Osteoblast (primary cell): ENCODE measurements at regions not wholly inside any gene's neighbourhood (a gene's known extent, or its start where the extent isn't known, plus 50 kb on each side); places are given as distances from the start of the nearest gene placed in this dataset.

ENCODE experiments used
- DNase-seq: peaks from one replicate; pipeline ENCODE4 v3.0.0; 2011; ENCODE audit warnings: low spot score, mixed read lengths; ENCODE audit not compliant: insufficient read length; ENCODE audit errors: missing footprints
- H2AFZ ChIP-seq: 2 replicates; pipeline ENCODE4 v1.6.0; 2011; ENCODE audit warnings: mild to moderate bottlenecking, low read length
- H3K27ac ChIP-seq: 2 replicates; pipeline ENCODE4 v1.5.1; 2011; ENCODE audit warnings: mild to moderate bottlenecking, low read depth, low read length, moderate library complexity
- H3K27me3 ChIP-seq: 2 replicates; pipeline ENCODE4 v1.6.0; 2012; ENCODE audit warnings: mild to moderate bottlenecking, control low read depth, inconsistent platforms, low read length, moderate library complexity; ENCODE audit not compliant: insufficient read depth
- H3K36me3 ChIP-seq: 2 replicates; pipeline ENCODE4 v1.5.1; 2011; ENCODE audit warnings: mild to moderate bottlenecking, low read length, control low read depth, moderate library complexity; ENCODE audit not compliant: insufficient read depth
- H3K4me1 ChIP-seq: 2 replicates; pipeline ENCODE4 v1.5.1; 2011; ENCODE audit warnings: mild to moderate bottlenecking, low read length, control low read depth, moderate library complexity; ENCODE audit not compliant: insufficient read depth
- H3K4me2 ChIP-seq: 2 replicates; pipeline ENCODE4 v1.6.0; 2011; ENCODE audit warnings: mild to moderate bottlenecking, low read length; ENCODE audit not compliant: insufficient read depth
- H3K4me3 ChIP-seq: fragments of 200-600 bp; sonication (generic); 3 replicates; pipeline ENCODE4 v1.5.1; 2012; ENCODE audit warnings: mild to moderate bottlenecking, low read length, inconsistent platforms; ENCODE audit not compliant: insufficient read depth
- H3K79me2 ChIP-seq: 2 replicates; pipeline ENCODE4 v1.6.0; 2012; ENCODE audit warnings: mild to moderate bottlenecking, low read length, control low read depth, inconsistent platforms; ENCODE audit not compliant: insufficient read depth
- H3K9me3 ChIP-seq: 2 replicates; pipeline ENCODE4 v1.5.1; 2011; ENCODE audit warnings: low read depth, low read length, control low read depth
- H4K20me1 ChIP-seq: 2 replicates; pipeline ENCODE4 v1.6.0; 2012; ENCODE audit warnings: mild to moderate bottlenecking, low read length, control low read depth; ENCODE audit not compliant: insufficient read depth
- TF ChIP-seq, protein P1 (sequence below): IDR thresholded peaks from 2 replicates; pipeline ENCODE4 v1.5.1; 2011; ENCODE audit warnings: mild to moderate bottlenecking, low read depth, low read length, moderate library complexity; ENCODE audit errors: extremely low read depth

- H3K4me1 ChIP-seq = no peaks in the 10 kb centered on the region
- H3K27ac ChIP-seq = no peak overlapping the region
- no peak for DNase-seq
- H3K4me2 ChIP-seq = no peak overlapping the region
- no peaks in the 10 kb centered on the region for H3K79me2 ChIP-seq
- no peak overlapping the region for H3K4me3 ChIP-seq
- H2AFZ ChIP-seq = no peak overlapping the region
- peaks cover 33% of the 10 kb centered on the region for H3K27me3 ChIP-seq
- no peaks in the 10 kb centered on the region for H3K36me3 ChIP-seq
- H4K20me1 ChIP-seq = no peaks in the 10 kb centered on the region
- TF ChIP-seq, protein P1, sequence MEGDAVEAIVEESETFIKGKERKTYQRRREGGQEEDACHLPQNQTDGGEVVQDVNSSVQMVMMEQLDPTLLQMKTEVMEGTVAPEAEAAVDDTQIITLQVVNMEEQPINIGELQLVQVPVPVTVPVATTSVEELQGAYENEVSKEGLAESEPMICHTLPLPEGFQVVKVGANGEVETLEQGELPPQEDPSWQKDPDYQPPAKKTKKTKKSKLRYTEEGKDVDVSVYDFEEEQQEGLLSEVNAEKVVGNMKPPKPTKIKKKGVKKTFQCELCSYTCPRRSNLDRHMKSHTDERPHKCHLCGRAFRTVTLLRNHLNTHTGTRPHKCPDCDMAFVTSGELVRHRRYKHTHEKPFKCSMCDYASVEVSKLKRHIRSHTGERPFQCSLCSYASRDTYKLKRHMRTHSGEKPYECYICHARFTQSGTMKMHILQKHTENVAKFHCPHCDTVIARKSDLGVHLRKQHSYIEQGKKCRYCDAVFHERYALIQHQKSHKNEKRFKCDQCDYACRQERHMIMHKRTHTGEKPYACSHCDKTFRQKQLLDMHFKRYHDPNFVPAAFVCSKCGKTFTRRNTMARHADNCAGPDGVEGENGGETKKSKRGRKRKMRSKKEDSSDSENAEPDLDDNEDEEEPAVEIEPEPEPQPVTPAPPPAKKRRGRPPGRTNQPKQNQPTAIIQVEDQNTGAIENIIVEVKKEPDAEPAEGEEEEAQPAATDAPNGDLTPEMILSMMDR = no peak
- H3K9me3 ChIP-seq = no peaks in the 10 kb centered on the region
These were observed 89.3 kb upstream of the SIM2 start for GRCh38 chr21:36609654-36610053.

DNA sequence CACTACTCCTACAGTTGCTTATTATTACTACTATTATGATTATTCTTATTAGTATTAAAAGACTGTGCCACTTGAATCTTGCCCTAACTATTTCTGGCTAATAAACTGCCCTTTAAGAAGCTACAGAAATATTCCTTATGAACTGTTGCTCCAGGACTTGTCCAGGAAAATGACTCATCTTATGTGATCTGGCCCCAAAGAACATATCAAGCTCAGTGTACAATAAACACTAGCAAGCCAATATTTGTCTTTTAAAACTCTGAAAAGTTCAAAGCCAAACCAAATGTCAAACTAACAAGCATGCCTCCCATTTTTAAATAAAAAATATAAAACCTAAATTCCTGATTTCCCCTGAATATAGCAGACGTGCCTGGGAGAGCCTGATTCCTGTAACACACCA, 88.7 kb upstream of the SIM2 start:
- H3K36me3 ChIP-seq = no peaks in the 10 kb centered on the region
- H2AFZ ChIP-seq = no peak overlapping the region
- no peak overlapping the region for H3K4me3 ChIP-seq
- H4K20me1 ChIP-seq = no peaks in the 10 kb centered on the region
- H3K27ac ChIP-seq = no peak overlapping the region
- TF ChIP-seq, protein P1 = no peak
- H3K79me2 ChIP-seq = no peaks in the 10 kb centered on the region
- peak; percentile 77 for DNase-seq
- peaks cover 34% of the 10 kb centered on the region for H3K27me3 ChIP-seq
- H3K4me2 ChIP-seq = no peak overlapping the region
- H3K4me1 ChIP-seq = no peaks in the 10 kb centered on the region
- no peaks in the 10 kb centered on the region for H3K9me3 ChIP-seq

- DNase-seq = no peak
- H3K27ac ChIP-seq = no peak overlapping the region
- H3K9me3 ChIP-seq = no peaks in the 10 kb centered on the region
- TF ChIP-seq, protein P1 = no peak
- no peaks in the 10 kb centered on the region for H4K20me1 ChIP-seq
- H3K4me2 ChIP-seq = no peak overlapping the region
- H3K4me3 ChIP-seq = no peak overlapping the region
- no peaks in the 10 kb centered on the region for H3K4me1 ChIP-seq
- H3K36me3 ChIP-seq = no peaks in the 10 kb centered on the region
- H3K27me3 ChIP-seq = peaks cover 40% of the 10 kb centered on the region
- no peak overlapping the region for H2AFZ ChIP-seq
- H3K79me2 ChIP-seq = no peaks in the 10 kb centered on the region
These were observed 88.0 kb upstream of the SIM2 start for GRCh38 chr21:36610935-36611334.

GRCh38 chr21:36611379-36611778, 87.5 kb upstream of the SIM2 start:
- Histone ChIP-seq H4K20me1 (no peaks in the 10 kb centered on the region), H3K9me3 (no peaks in the 10 kb centered on the region), H3K79me2 (no peaks in the 10 kb centered on the region), H2AFZ (no peak overlapping the region), H3K4me3 (no peak overlapping the region), H3K4me1 (no peaks in the 10 kb centered on the region), H3K36me3 (no peaks in the 10 kb centered on the region), H3K4me2 (no peak overlapping the region), H3K27ac (no peak overlapping the region), H3K27me3 (peaks cover 41% of the 10 kb centered on the region)
- no peak for DNase-seq
- TF ChIP-seq, protein P1 = no peak
